GM12878 (cell line): ENCODE measurements at regions not wholly inside any gene's neighbourhood (a gene's known extent, or its start where the extent isn't known, plus 50 kb on each side); places are given as distances from the start of the nearest gene placed in this dataset.

Experiments used
- ATAC-seq: fragments of 200-7000 bp; cut with Tn5 transposase; 3 replicates; pipeline ENCODE4 v1.9.1; 2020; ENCODE audit warnings: mild to moderate bottlenecking, moderate library complexity
- BruUV-seq: library from RNA; stranded (reverse); fragments of 400-500 nt; replicated peaks from 2 replicates; lab custom pipeline; 2021; lab: Mats Ljungman, UMichigan
- CTCF ChIA-PET: fragments of 300-600 bp; sonication (Branson Sonifier 250); formaldehyde crosslinking; extraction: SDS; loops from one replicate; lab custom pipeline; 2021; ENCODE audit warnings: inconsistent platforms; lab: Yijun Ruan, JAX
- POLR2A ChIA-PET: fragments of 350-600 bp; formaldehyde crosslinking; extraction: SDS; loops from one replicate; lab custom pipeline; 2021; ENCODE audit warnings: inconsistent platforms; lab: Charles Lee
- RAD21 ChIA-PET: fragments of 300-600 bp; sonication (Branson Sonifier 250); formaldehyde crosslinking; loops from one replicate; lab custom pipeline; 2023; ENCODE audit warnings: antibody characterized with exemption; ENCODE audit not compliant: unreplicated experiment; lab: Charles Lee
- SMC1A ChIA-PET: fragments of 300-600 bp; sonication (Branson Sonifier 250); formaldehyde crosslinking; loops from one replicate; lab custom pipeline; 2023; ENCODE audit not compliant: unreplicated experiment, uncharacterized antibody; lab: Charles Lee
- DNase-seq: peaks from one replicate; pipeline ENCODE4 v3.0.0-alpha.2; 2011; ENCODE audit warnings: low read depth, low spot score
- FAIRE-seq: peaks from 3 replicates; lab custom pipeline; 2011; peaks lifted over from hg19 to GRCh38; lab: Jason Lieb, UNC
- H2AFZ ChIP-seq: 2 replicates; pipeline ENCODE4 v1.6.0; 2011; ENCODE audit warnings: low read depth, low read length, control low read depth; ENCODE audit not compliant: control insufficient read depth
- H3K27ac ChIP-seq: 2 replicates; pipeline ENCODE4 v1.5.1; 2011; ENCODE audit warnings: control low read depth; ENCODE audit not compliant: control insufficient read depth, insufficient read depth
- H3K27me3 ChIP-seq, 2 experiments: replicated peaks in 1 of 2; 2 replicates each; pipeline versions ENCODE4 v1.6.0 to v1.6.1; 2011; ENCODE audit warnings: low read length in 1 of 2; ENCODE audit not compliant: control insufficient read depth in 2 of 2, insufficient read depth in 2 of 2
- H3K36me3 ChIP-seq, 2 experiments: 2 replicates each; pipeline ENCODE4 v1.5.1; 2011; ENCODE audit warnings: low read length in 1 of 2; ENCODE audit not compliant: control insufficient read depth in 2 of 2, insufficient read depth in 2 of 2
- H3K4me1 ChIP-seq: 2 replicates; pipeline ENCODE4 v1.6.1; 2011; ENCODE audit warnings: mild to moderate bottlenecking, low read length, moderate library complexity, mixed read lengths; ENCODE audit not compliant: control insufficient read depth, insufficient read depth
- H3K4me2 ChIP-seq: 2 replicates; pipeline ENCODE4 v1.6.0; 2011; ENCODE audit warnings: control low read depth; ENCODE audit not compliant: control insufficient read depth, insufficient read depth
- H3K4me3 ChIP-seq: fragments of 200-600 bp; sonication (generic); 2 replicates; pipeline ENCODE4 v1.5.1; 2016
- H3K79me2 ChIP-seq: 2 replicates; pipeline ENCODE4 v1.6.0; 2011; ENCODE audit warnings: low read length; ENCODE audit not compliant: control insufficient read depth, insufficient read depth
- H3K9ac ChIP-seq: 2 replicates; pipeline ENCODE4 v1.8.0; 2011; ENCODE audit warnings: low read length, control low read depth, mixed read lengths; ENCODE audit not compliant: control insufficient read depth, insufficient read depth
- H3K9me3 ChIP-seq: replicated peaks from 3 replicates; pipeline ENCODE4 v1.5.1; 2011; ENCODE audit warnings: mild to moderate bottlenecking, low read length; ENCODE audit not compliant: control insufficient read depth, insufficient read depth
- H4K20me1 ChIP-seq: 2 replicates; pipeline ENCODE4 v1.6.0; 2011; ENCODE audit not compliant: control insufficient read depth, insufficient read depth
- BHLHE40 ChIP-seq, 2 experiments: fragments of 450-650 bp in 1 of 2; IDR thresholded peaks; 2 replicates each; pipeline ENCODE4 v1.6.1; 2011 to 2017; ENCODE audit warnings: low read depth in 2 of 2, borderline replicate concordance in 1 of 2, improper control_type of control experiment in 1 of 2, low read length in 1 of 2, mild to moderate bottlenecking in 1 of 2
- CEBPB ChIP-seq, 2 experiments: fragments of 150-350 bp in 1 of 2; IDR thresholded peaks; 2 replicates each; pipeline ENCODE4 v1.6.1; 2012 to 2014; ENCODE audit warnings: low read depth in 2 of 2, low read length in 2 of 2, borderline replicate concordance in 1 of 2, inconsistent platforms in 1 of 2
- CHD2 ChIP-seq: IDR thresholded peaks from 2 replicates; pipeline ENCODE4 v1.6.1; 2011; ENCODE audit warnings: low read depth, low read length, improper control_type of control experiment, borderline replicate concordance
- FOS ChIP-seq: IDR thresholded peaks from 3 replicates; pipeline ENCODE4 v1.6.1; 2011; ENCODE audit warnings: borderline replicate concordance; ENCODE audit not compliant: insufficient read length; ENCODE audit errors: extremely low read depth
- FOXK2 ChIP-seq: fragments of 450-650 bp; IDR thresholded peaks from 2 replicates; pipeline ENCODE4 v1.6.1; 2017; ENCODE audit warnings: mild to moderate bottlenecking, moderate library complexity
- KAT2A ChIP-seq: conservative IDR thresholded peaks from 2 replicates; pipeline ENCODE4 v1.6.1; 2011; ENCODE audit warnings: low read depth, low read length; ENCODE audit not compliant: control insufficient read depth
- LARP7 ChIP-seq: fragments of 450-650 bp; IDR thresholded peaks from 2 replicates; pipeline ENCODE4 v1.6.1; 2017; ENCODE audit warnings: mild to moderate bottlenecking
- NR2C2 ChIP-seq: IDR thresholded peaks from 2 replicates; pipeline ENCODE4 v1.6.1; 2011; ENCODE audit warnings: borderline replicate concordance, low read depth; ENCODE audit not compliant: control insufficient read depth, insufficient read length
- POU2F2 ChIP-seq: IDR thresholded peaks from 3 replicates; pipeline ENCODE4 v1.6.1; 2011; ENCODE audit warnings: low read depth, mild to moderate bottlenecking, low read length, borderline replicate concordance
- SMC3 ChIP-seq: IDR thresholded peaks from 2 replicates; pipeline ENCODE4 v1.6.1; 2011; ENCODE audit warnings: low read length, improper control_type of control experiment, borderline replicate concordance
- WGBS: methylation state at CpG from one replicate; pipeline ENCODE4 v1.1.6; 2016; ENCODE audit warnings: low lambda C conversion rate; ENCODE audit not compliant: insufficient replicate concordance, insufficient coverage; ENCODE audit errors: missing lambda C conversion rate; 5-methylcytosine and 5-hydroxymethylcytosine counted together
- in situ Hi-C: fragments of 300-500 bp; cut with MboI; formaldehyde crosslinking; loops from 9 replicates; pipeline ENCODE4 v1.14.3; 2018; ENCODE audit warnings: mixed read lengths
- intact Hi-C: fragments of 100-400 bp; cut with micrococcal nuclease; formaldehyde crosslinking; loops from one replicate; pipeline ENCODE4 v1.14.2; 2022; ENCODE audit not compliant: unreplicated experiment
- TF ChIP-seq, protein P1 (sequence below): IDR thresholded peaks from 2 replicates; pipeline ENCODE4 v1.6.1; 2012; ENCODE audit warnings: improper control_type of control experiment, low read depth, low read length; ENCODE audit not compliant: insufficient replicate concordance

DNA sequence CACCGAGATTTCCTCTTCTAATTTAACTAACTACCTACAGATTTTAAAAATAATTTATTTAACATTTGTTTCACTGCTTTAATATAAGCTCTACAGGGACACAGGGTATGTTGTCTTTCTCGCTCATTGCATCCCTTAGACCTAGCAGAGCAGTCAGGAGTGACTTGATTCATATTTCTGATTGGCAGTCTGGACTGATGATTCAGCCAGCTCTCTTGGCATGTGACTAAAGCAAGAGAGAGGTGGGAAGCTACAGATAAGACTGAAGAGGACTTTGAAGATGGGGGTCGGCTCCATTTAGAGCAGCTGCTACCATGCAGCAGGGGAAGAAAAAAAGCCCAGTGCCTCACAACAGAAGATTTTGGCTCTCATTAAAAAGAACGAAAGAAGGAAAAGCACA, 173.4 kb upstream of the STK32A start:
- FAIRE-seq (no peak), DNase-seq (no peak), ATAC-seq (no peak)
- no peak overlapping the region for H3K4me2 ChIP-seq
- in situ Hi-C loops, result no loop called here
- CTCF ChIA-PET, result interaction anchor here (0.7 kb wide), 2 partner anchors 14 to 302 kb away, joined by 3 read pairs; no protein-coding TSS in a partner anchor
- BruUV-seq, result no TSS peak
- no peak overlapping the region for H3K27ac ChIP-seq
- H3K79me2 ChIP-seq, result no peaks in the 10 kb centered on the region
- 8% methylated on average over 4 of the region's 4 CpGs for WGBS
- H3K9me3 ChIP-seq, result no peaks in the 10 kb centered on the region
- no peak for TF ChIP-seq KAT2A
- TF ChIP-seq CHD2, result no peak
- TF ChIP-seq, protein P1, sequence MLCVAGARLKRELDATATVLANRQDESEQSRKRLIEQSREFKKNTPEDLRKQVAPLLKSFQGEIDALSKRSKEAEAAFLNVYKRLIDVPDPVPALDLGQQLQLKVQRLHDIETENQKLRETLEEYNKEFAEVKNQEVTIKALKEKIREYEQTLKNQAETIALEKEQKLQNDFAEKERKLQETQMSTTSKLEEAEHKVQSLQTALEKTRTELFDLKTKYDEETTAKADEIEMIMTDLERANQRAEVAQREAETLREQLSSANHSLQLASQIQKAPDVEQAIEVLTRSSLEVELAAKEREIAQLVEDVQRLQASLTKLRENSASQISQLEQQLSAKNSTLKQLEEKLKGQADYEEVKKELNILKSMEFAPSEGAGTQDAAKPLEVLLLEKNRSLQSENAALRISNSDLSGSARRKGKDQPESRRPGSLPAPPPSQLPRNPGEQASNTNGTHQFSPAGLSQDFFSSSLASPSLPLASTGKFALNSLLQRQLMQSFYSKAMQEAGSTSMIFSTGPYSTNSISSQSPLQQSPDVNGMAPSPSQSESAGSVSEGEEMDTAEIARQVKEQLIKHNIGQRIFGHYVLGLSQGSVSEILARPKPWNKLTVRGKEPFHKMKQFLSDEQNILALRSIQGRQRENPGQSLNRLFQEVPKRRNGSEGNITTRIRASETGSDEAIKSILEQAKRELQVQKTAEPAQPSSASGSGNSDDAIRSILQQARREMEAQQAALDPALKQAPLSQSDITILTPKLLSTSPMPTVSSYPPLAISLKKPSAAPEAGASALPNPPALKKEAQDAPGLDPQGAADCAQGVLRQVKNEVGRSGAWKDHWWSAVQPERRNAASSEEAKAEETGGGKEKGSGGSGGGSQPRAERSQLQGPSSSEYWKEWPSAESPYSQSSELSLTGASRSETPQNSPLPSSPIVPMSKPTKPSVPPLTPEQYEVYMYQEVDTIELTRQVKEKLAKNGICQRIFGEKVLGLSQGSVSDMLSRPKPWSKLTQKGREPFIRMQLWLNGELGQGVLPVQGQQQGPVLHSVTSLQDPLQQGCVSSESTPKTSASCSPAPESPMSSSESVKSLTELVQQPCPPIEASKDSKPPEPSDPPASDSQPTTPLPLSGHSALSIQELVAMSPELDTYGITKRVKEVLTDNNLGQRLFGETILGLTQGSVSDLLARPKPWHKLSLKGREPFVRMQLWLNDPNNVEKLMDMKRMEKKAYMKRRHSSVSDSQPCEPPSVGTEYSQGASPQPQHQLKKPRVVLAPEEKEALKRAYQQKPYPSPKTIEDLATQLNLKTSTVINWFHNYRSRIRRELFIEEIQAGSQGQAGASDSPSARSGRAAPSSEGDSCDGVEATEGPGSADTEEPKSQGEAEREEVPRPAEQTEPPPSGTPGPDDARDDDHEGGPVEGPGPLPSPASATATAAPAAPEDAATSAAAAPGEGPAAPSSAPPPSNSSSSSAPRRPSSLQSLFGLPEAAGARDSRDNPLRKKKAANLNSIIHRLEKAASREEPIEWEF, result no peak
- no peak for TF ChIP-seq BHLHE40 (IDR thresholded peaks at IDR 0.05; ENCODE audit: borderline replicate concordance in 1 of 2, low read depth in 2 of 2, low read length in 1 of 2)
- TF ChIP-seq LARP7, result no peak
- no peak for TF ChIP-seq POU2F2
- TF ChIP-seq SMC3, result no peak
- no peak for TF ChIP-seq NR2C2
- no peak for TF ChIP-seq FOXK2
- TF ChIP-seq CEBPB (IDR thresholded peaks at IDR 0.05; ENCODE audit: borderline replicate concordance in 1 of 2, low read depth in 2 of 2, low read length in 2 of 2), result no peak
- no peak for TF ChIP-seq FOS
- no peak overlapping the region for H2AFZ ChIP-seq
- H4K20me1 ChIP-seq, result no peaks in the 10 kb centered on the region
- intact Hi-C loops, result no loop called here
- H3K27me3 ChIP-seq, result no peaks in the 10 kb centered on the region
- SMC1A ChIA-PET, result interaction anchor here (0.6 to 1.4 kb wide), 4 partner anchors 9 to 1916 kb away, joined by 3 read pairs; no protein-coding TSS in a partner anchor
- no peaks in the 10 kb centered on the region for H3K36me3 ChIP-seq
- no peaks in the 10 kb centered on the region for H3K4me1 ChIP-seq
- POLR2A ChIA-PET, result no interaction called here
- no peak overlapping the region for H3K4me3 ChIP-seq
- RAD21 ChIA-PET, result interaction anchor here (1.1 kb wide), 1 partner anchor 9 kb away, joined by 3 read pairs; no protein-coding TSS in a partner anchor
- no peak overlapping the region for H3K9ac ChIP-seq
